ENCODE measurements at regions not wholly inside any gene's neighbourhood (a gene's known extent, or its start where the extent isn't known, plus 50 kb on each side); places are given as distances from the start of the nearest gene placed in this dataset.

- DNase-seq (ENCODE audit: low read depth, low spot score) (no peak), FAIRE-seq (no peak)
- H3K27me3 ChIP-seq (ENCODE audit: control insufficient read depth, extremely low read depth, insufficient read depth, low read length) = no peaks in the 10 kb centered on the region
- no peak overlapping the region for H3K27ac ChIP-seq (ENCODE audit: control insufficient read depth, insufficient read depth, low read length)
- no peak overlapping the region for H3K4me2 ChIP-seq (ENCODE audit: control insufficient read depth, extremely low read depth, insufficient read depth, low read depth, low read length)
- H4K20me1 ChIP-seq (ENCODE audit: control insufficient read depth, extremely low read depth, insufficient read depth, low read length) = no peaks in the 10 kb centered on the region
- H3K9ac ChIP-seq (ENCODE audit: control insufficient read depth, extremely low read depth, insufficient read depth, low read length) = no peak overlapping the region
- H3K9me1 ChIP-seq (ENCODE audit: control insufficient read depth, extremely low read depth, insufficient read depth, low read length) = peaks cover 3% of the 10 kb centered on the region
- H2AFZ ChIP-seq (ENCODE audit: control insufficient read depth, low read length) = no peak overlapping the region
- H3K4me3 ChIP-seq (ENCODE audit: control insufficient read depth in 2 of 3, extremely low read depth in 1 of 3, insufficient read depth in 2 of 3, low read depth in 1 of 3, low read length in 3 of 3) = no peak overlapping the region
- H3K36me3 ChIP-seq (ENCODE audit: control insufficient read depth in 2 of 2, extremely low read depth in 1 of 2, insufficient read depth in 2 of 2, low read length in 2 of 2) = no peaks in the 10 kb centered on the region
- no peaks in the 10 kb centered on the region for H3K9me3 ChIP-seq (ENCODE audit: control insufficient read depth, low read depth, low read length)
- no peaks in the 10 kb centered on the region for H3K79me2 ChIP-seq (ENCODE audit: control insufficient read depth, insufficient read depth, low read length)
- peaks cover 48% of the 10 kb centered on the region for H3K4me1 ChIP-seq (ENCODE audit: control insufficient read depth, extremely low read depth, insufficient read depth, low read length)
- dilution Hi-C loops (cut with MboI; ENCODE audit: extremely low pct_ligation_motif_present, low sequenced_read_pairs) = no loop called here
- TF ChIP-seq CTCF (optimal IDR thresholded peaks at IDR 0.05 in 1 of 3, IDR thresholded peaks at IDR 0.05 in 1 of 3, conservative IDR thresholded peaks at IDR 0.05 in 1 of 3; ENCODE audit: extremely low read depth in 1 of 3, insufficient read depth in 2 of 3, low read length in 3 of 3) = no peak
- TF ChIP-seq EZH2 (IDR thresholded peaks at IDR 0.05; ENCODE audit: low read length) = no peak
These were observed 339.0 kb downstream of the PTPRU start for GRCh38 chr1:29575277-29575676.

- Histone ChIP-seq H3K79me2 (ENCODE audit: control insufficient read depth, insufficient read depth, low read length) (no peaks in the 10 kb centered on the region), H2AFZ (ENCODE audit: control insufficient read depth, low read length) (no peak overlapping the region), H3K4me1 (ENCODE audit: control insufficient read depth, extremely low read depth, insufficient read depth, low read length) (peaks cover 48% of the 10 kb centered on the region), H3K4me3 (ENCODE audit: control insufficient read depth in 2 of 3, extremely low read depth in 1 of 3, insufficient read depth in 2 of 3, low read depth in 1 of 3, low read length in 3 of 3) (no peak overlapping the region), H4K20me1 (ENCODE audit: control insufficient read depth, extremely low read depth, insufficient read depth, low read length) (no peaks in the 10 kb centered on the region), H3K4me2 (ENCODE audit: control insufficient read depth, extremely low read depth, insufficient read depth, low read depth, low read length) (peak overlapping the region; percentile 6), H3K36me3 (ENCODE audit: control insufficient read depth in 2 of 2, extremely low read depth in 1 of 2, insufficient read depth in 2 of 2, low read length in 2 of 2) (no peaks in the 10 kb centered on the region), H3K27ac (ENCODE audit: control insufficient read depth, insufficient read depth, low read length) (no peak overlapping the region), H3K27me3 (ENCODE audit: control insufficient read depth, extremely low read depth, insufficient read depth, low read length) (no peaks in the 10 kb centered on the region), H3K9ac (ENCODE audit: control insufficient read depth, extremely low read depth, insufficient read depth, low read length) (no peak overlapping the region), H3K9me3 (ENCODE audit: control insufficient read depth, low read depth, low read length) (no peaks in the 10 kb centered on the region), H3K9me1 (ENCODE audit: control insufficient read depth, extremely low read depth, insufficient read depth, low read length) (peaks cover 3% of the 10 kb centered on the region)
- peak; percentile 45 for DNase-seq (ENCODE audit: low read depth, low spot score)
- peak; percentile 81 for FAIRE-seq
- dilution Hi-C loops (cut with MboI; ENCODE audit: extremely low pct_ligation_motif_present, low sequenced_read_pairs) = no loop called here
- TF ChIP-seq CTCF (optimal IDR thresholded peaks at IDR 0.05 in 1 of 3, IDR thresholded peaks at IDR 0.05 in 1 of 3, conservative IDR thresholded peaks at IDR 0.05 in 1 of 3; ENCODE audit: extremely low read depth in 1 of 3, insufficient read depth in 2 of 3, low read length in 3 of 3) (no peak), EZH2 (IDR thresholded peaks at IDR 0.05; ENCODE audit: low read length) (no peak)
These were observed 338.5 kb downstream of the PTPRU start for GRCh38 chr1:29574871-29575270.

Data from keratinocyte (primary cell).